WTC11 (cell line): ENCODE measurements at regions not wholly inside any gene's neighbourhood (a gene's known extent, or its start where the extent isn't known, plus 50 kb on each side); places are given as distances from the start of the nearest gene placed in this dataset.

Experiments used
- ATAC-seq: fragments of 200-7000 bp; cut with Tn5 transposase; 2 replicates; pipeline ENCODE4 v1.10.0; 2021; ENCODE audit warnings: mild to moderate bottlenecking, moderate library complexity
- CTCF ChIA-PET: fragments of 300-600 bp; sonication (Branson Sonifier 250); formaldehyde crosslinking; loops from one replicate; lab custom pipeline; 2021; ENCODE audit warnings: antibody characterized with exemption; lab: Charles Lee
- POLR2A ChIA-PET: fragments of 350-600 bp; sonication (Branson Sonifier 250); formaldehyde crosslinking; loops from one replicate; lab custom pipeline; 2021; ENCODE audit warnings: antibody characterized with exemption; lab: Charles Lee
- DNase-seq: peaks from one replicate; pipeline ENCODE4 v3.0.0; 2021; ENCODE audit warnings: low spot score
- H3K27ac Mint-ChIP-seq: 2 replicates; pipeline ENCODE4 v1.8.0; 2021; ENCODE audit warnings: mixed read lengths
- H3K27me3 Mint-ChIP-seq: 2 replicates; pipeline ENCODE4 v1.8.0; 2021; ENCODE audit warnings: low read depth, mild to moderate bottlenecking, moderate library complexity, mixed read lengths
- H3K36me3 Mint-ChIP-seq: 2 replicates; pipeline ENCODE4 v1.8.0; 2021; ENCODE audit warnings: mixed read lengths
- H3K4me1 Mint-ChIP-seq: 2 replicates; pipeline ENCODE4 v1.8.0; 2022; ENCODE audit warnings: mixed read lengths
- H3K4me3 Mint-ChIP-seq: 2 replicates; pipeline ENCODE4 v1.8.0; 2021; ENCODE audit warnings: mild to moderate bottlenecking, moderate library complexity, mixed read lengths
- H3K9me3 Mint-ChIP-seq: 2 replicates; pipeline ENCODE4 v1.8.0; 2021; ENCODE audit warnings: mixed read lengths
- AFF4 ChIP-seq: sonication (generic); formaldehyde crosslinking; IDR thresholded peaks from 2 replicates; pipeline ENCODE4 v1.8.1; 2023; ENCODE audit warnings: mild to moderate bottlenecking, missing genetic modification reagents, borderline replicate concordance
- CREM ChIP-seq: sonication (generic); formaldehyde crosslinking; IDR thresholded peaks from 2 replicates; pipeline ENCODE4 v1.8.1; 2022; ENCODE audit warnings: mild to moderate bottlenecking, missing genetic modification reagents, moderate library complexity
- EMX1 ChIP-seq: fragments of 250-450 bp; sonication (Bioruptor Pico); IDR thresholded peaks from 2 replicates; pipeline ENCODE4 v1.8.0; 2021; ENCODE audit warnings: mild to moderate bottlenecking
- GRHL2 ChIP-seq: fragments of 250-450 bp; sonication (Bioruptor Pico); IDR thresholded peaks from 2 replicates; pipeline ENCODE4 v1.8.0; 2022; ENCODE audit warnings: mild to moderate bottlenecking, moderate library complexity; ENCODE audit not compliant: insufficient replicate concordance, severe bottlenecking
- GTF2I ChIP-seq: fragments of 250-450 bp; sonication (Bioruptor Pico); conservative IDR thresholded peaks from 2 replicates; pipeline ENCODE4 v1.4.0; 2021; ENCODE audit warnings: mild to moderate bottlenecking
- IRF2 ChIP-seq: sonication (generic); formaldehyde crosslinking; IDR thresholded peaks from 2 replicates; pipeline ENCODE4 v1.8.0; 2022; ENCODE audit warnings: low read depth, missing genetic modification reagents, borderline replicate concordance
- MXD4 ChIP-seq: fragments of 250-450 bp; sonication (Bioruptor Pico); IDR thresholded peaks from 2 replicates; pipeline ENCODE4 v1.8.0; 2021; ENCODE audit warnings: mild to moderate bottlenecking, moderate library complexity, borderline replicate concordance
- NFE2L1 ChIP-seq: sonication (generic); formaldehyde crosslinking; IDR thresholded peaks from 2 replicates; pipeline ENCODE4 v1.8.1; 2023; ENCODE audit warnings: missing genetic modification reagents
- NR3C1 ChIP-seq: sonication (generic); formaldehyde crosslinking; conservative IDR thresholded peaks from 2 replicates; pipeline ENCODE4 v1.8.1; 2023; ENCODE audit warnings: low read depth, mild to moderate bottlenecking, missing genetic modification reagents
- OVOL2 ChIP-seq: fragments of 250-450 bp; sonication (Bioruptor Pico); IDR thresholded peaks from 2 replicates; pipeline ENCODE4 v1.9.0; 2021; ENCODE audit warnings: mild to moderate bottlenecking, borderline replicate concordance
- SP1 ChIP-seq: sonication (generic); formaldehyde crosslinking; conservative IDR thresholded peaks from 2 replicates; pipeline ENCODE4 v1.8.1; 2022; ENCODE audit warnings: missing genetic modification reagents
- STAT6 ChIP-seq: sonication (generic); formaldehyde crosslinking; conservative IDR thresholded peaks from 2 replicates; pipeline ENCODE4 v1.8.1; 2023; ENCODE audit warnings: mild to moderate bottlenecking, low read depth, missing genetic modification reagents, moderate library complexity
- TCF7 ChIP-seq: sonication (generic); formaldehyde crosslinking; IDR thresholded peaks from 2 replicates; pipeline ENCODE4 v1.8.0; 2022; ENCODE audit warnings: mild to moderate bottlenecking, low read depth, missing genetic modification reagents, moderate library complexity
- TEAD4 ChIP-seq: sonication (generic); formaldehyde crosslinking; IDR thresholded peaks from 2 replicates; pipeline ENCODE4 v1.8.0; 2022; ENCODE audit warnings: mild to moderate bottlenecking, missing genetic modification reagents
- ZBTB21 ChIP-seq: sonication (generic); formaldehyde crosslinking; IDR thresholded peaks from 2 replicates; pipeline ENCODE4 v1.8.1; 2023; ENCODE audit warnings: mild to moderate bottlenecking, missing genetic modification reagents, borderline replicate concordance
- ZBTB43 ChIP-seq: sonication (generic); formaldehyde crosslinking; IDR thresholded peaks from 2 replicates; pipeline ENCODE4 v1.8.1; 2023; ENCODE audit warnings: mild to moderate bottlenecking, missing genetic modification reagents
- ZNF121 ChIP-seq: sonication (generic); formaldehyde crosslinking; IDR thresholded peaks from 2 replicates; pipeline ENCODE4 v1.8.0; 2023; ENCODE audit warnings: missing genetic modification reagents
- ZNF138 ChIP-seq: sonication (generic); formaldehyde crosslinking; conservative IDR thresholded peaks from 2 replicates; pipeline ENCODE4 v1.8.1; 2022; ENCODE audit warnings: mild to moderate bottlenecking, moderate library complexity, missing genetic modification reagents
- ZNF232 ChIP-seq: sonication (generic); formaldehyde crosslinking; IDR thresholded peaks from 2 replicates; pipeline ENCODE4 v1.8.0; 2022; ENCODE audit warnings: mild to moderate bottlenecking, missing genetic modification reagents
- ZNF423 ChIP-seq: fragments of 250-450 bp; sonication (Bioruptor Pico); IDR thresholded peaks from 2 replicates; pipeline ENCODE4 v2.1.2; 2022; ENCODE audit warnings: mild to moderate bottlenecking, moderate library complexity
- ZNF671 ChIP-seq: fragments of 250-450 bp; sonication (Bioruptor Pico); IDR thresholded peaks from 2 replicates; pipeline ENCODE4 v1.8.0; 2021; ENCODE audit warnings: mild to moderate bottlenecking
- TF ChIP-seq, protein P1 (sequence below): sonication (generic); formaldehyde crosslinking; IDR thresholded peaks from 2 replicates; pipeline ENCODE4 v1.8.1; 2022; ENCODE audit warnings: mild to moderate bottlenecking, missing genetic modification reagents, moderate library complexity, borderline replicate concordance
- TF ChIP-seq, protein P2 (sequence below): sonication (generic); formaldehyde crosslinking; IDR thresholded peaks from 2 replicates; pipeline ENCODE4 v1.8.1; 2022; ENCODE audit warnings: low read depth, missing genetic modification reagents, borderline replicate concordance
- TF ChIP-seq, protein P3 (sequence below): sonication (generic); formaldehyde crosslinking; IDR thresholded peaks from 2 replicates; pipeline ENCODE4 v1.8.0; 2022; ENCODE audit warnings: mild to moderate bottlenecking, missing genetic modification reagents
- TF ChIP-seq, protein P4 (sequence below): sonication (generic); formaldehyde crosslinking; conservative IDR thresholded peaks from 2 replicates; pipeline ENCODE4 v1.8.1; 2022; ENCODE audit warnings: mild to moderate bottlenecking, missing genetic modification reagents

GRCh38 chr17:34456121-34456520 is 93.1 kb upstream of the CCL1 start:
- ChIA-PET POLR2A (no interaction called here), CTCF (interaction anchor here (1.5 kb wide), 1 partner anchor 36 kb away, joined by 3 read pairs; no protein-coding TSS in a partner anchor)
- ATAC-seq (no peak), DNase-seq (no peak)
- Mint-ChIP-seq H3K4me3 (no peak overlapping the region), H3K36me3 (no peaks in the 10 kb centered on the region), H3K27me3 (peaks cover 8% of the 10 kb centered on the region), H3K4me1 (no peaks in the 10 kb centered on the region), H3K9me3 (no peaks in the 10 kb centered on the region), H3K27ac (no peak overlapping the region)
- TF ChIP-seq TEAD4 (CRISPR knock-in tag) (no peak), STAT6 (CRISPR knock-in tag) (no peak), IRF2 (no peak), GTF2I (CRISPR knock-in tag) (no peak), ZBTB21 (CRISPR knock-in tag) (no peak), OVOL2 (CRISPR knock-in tag) (no peak), CREM (CRISPR knock-in tag) (no peak), ZNF671 (CRISPR knock-in tag) (no peak), ZBTB43 (CRISPR knock-in tag) (no peak), ZNF121 (CRISPR knock-in tag) (no peak), SP1 (CRISPR knock-in tag) (no peak), ZNF138 (CRISPR knock-in tag) (no peak), MXD4 (CRISPR knock-in tag) (no peak), GRHL2 (CRISPR knock-in tag) (no peak), ZNF423 (CRISPR knock-in tag) (no peak), NFE2L1 (no peak)
- TF ChIP-seq, protein P1, sequence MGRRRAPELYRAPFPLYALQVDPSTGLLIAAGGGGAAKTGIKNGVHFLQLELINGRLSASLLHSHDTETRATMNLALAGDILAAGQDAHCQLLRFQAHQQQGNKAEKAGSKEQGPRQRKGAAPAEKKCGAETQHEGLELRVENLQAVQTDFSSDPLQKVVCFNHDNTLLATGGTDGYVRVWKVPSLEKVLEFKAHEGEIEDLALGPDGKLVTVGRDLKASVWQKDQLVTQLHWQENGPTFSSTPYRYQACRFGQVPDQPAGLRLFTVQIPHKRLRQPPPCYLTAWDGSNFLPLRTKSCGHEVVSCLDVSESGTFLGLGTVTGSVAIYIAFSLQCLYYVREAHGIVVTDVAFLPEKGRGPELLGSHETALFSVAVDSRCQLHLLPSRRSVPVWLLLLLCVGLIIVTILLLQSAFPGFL (CRISPR knock-in tag): no peak
- TF ChIP-seq, protein P2, sequence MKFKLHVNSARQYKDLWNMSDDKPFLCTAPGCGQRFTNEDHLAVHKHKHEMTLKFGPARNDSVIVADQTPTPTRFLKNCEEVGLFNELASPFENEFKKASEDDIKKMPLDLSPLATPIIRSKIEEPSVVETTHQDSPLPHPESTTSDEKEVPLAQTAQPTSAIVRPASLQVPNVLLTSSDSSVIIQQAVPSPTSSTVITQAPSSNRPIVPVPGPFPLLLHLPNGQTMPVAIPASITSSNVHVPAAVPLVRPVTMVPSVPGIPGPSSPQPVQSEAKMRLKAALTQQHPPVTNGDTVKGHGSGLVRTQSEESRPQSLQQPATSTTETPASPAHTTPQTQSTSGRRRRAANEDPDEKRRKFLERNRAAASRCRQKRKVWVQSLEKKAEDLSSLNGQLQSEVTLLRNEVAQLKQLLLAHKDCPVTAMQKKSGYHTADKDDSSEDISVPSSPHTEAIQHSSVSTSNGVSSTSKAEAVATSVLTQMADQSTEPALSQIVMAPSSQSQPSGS: no peak

DNA sequence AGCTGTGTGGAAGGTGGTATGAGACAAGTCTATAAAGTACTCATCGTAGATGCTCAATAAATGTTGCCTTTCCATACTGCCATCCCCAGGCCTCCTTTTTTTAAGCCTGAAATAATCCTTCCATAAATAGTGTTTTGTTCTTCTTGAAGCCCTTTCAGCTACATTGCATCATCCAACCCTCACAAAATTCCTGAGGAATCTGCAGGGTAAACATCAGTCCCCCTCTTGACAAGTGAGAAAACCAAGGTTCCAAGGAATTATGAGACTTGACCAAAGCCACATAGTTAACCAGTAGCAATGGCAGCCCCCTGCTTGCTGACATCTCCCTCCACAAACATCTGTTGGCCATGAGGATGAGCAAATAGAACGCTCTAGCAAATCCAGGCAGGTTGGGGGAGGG is 89.7 kb upstream of the CCL1 start:
- peaks cover 7% of the 10 kb centered on the region; the same call in 1 of the 2 replicates for H3K27me3 Mint-ChIP-seq
- no peak for TF ChIP-seq TCF7 (CRISPR knock-in tag)
- TF ChIP-seq, protein P3, sequence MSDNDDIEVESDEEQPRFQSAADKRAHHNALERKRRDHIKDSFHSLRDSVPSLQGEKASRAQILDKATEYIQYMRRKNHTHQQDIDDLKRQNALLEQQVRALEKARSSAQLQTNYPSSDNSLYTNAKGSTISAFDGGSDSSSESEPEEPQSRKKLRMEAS: no peak
- no peak for TF ChIP-seq ZNF232 (CRISPR knock-in tag)
- TF ChIP-seq TEAD4 (CRISPR knock-in tag): no peak
- no peak for TF ChIP-seq AFF4 (CRISPR knock-in tag)
- TF ChIP-seq, protein P4, sequence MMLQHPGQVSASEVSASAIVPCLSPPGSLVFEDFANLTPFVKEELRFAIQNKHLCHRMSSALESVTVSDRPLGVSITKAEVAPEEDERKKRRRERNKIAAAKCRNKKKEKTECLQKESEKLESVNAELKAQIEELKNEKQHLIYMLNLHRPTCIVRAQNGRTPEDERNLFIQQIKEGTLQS: no peak
- no peak for TF ChIP-seq NR3C1 (CRISPR knock-in tag)
- TF ChIP-seq EMX1 (CRISPR knock-in tag): no peak

More for the DNA sequence above, 89.7 kb upstream of the CCL1 start:
- no peak overlapping the region for H3K27ac Mint-ChIP-seq
- ATAC-seq (no peak), DNase-seq (no peak)
- H3K36me3 Mint-ChIP-seq: no peaks in the 10 kb centered on the region
- ChIA-PET POLR2A (no interaction called here), CTCF (interaction anchor here (1.4 to 1.5 kb wide), 3 partner anchors 59 to 90 kb away, joined by 3 to 5 read pairs (median 4); no protein-coding TSS in a partner anchor)
- H3K4me3 Mint-ChIP-seq: no peak overlapping the region
- no peaks in the 10 kb centered on the region for H3K4me1 Mint-ChIP-seq
- no peaks in the 10 kb centered on the region for H3K9me3 Mint-ChIP-seq
